HG02642 (cell line): ENCODE measurements at regions not wholly inside any gene's neighbourhood (a gene's known extent, or its start where the extent isn't known, plus 50 kb on each side); places are given as distances from the start of the nearest gene placed in this dataset.
"Not testable (repeated sequence)": the region's sequence is repeated elsewhere in the genome, so short reads cannot be mapped to it uniquely, and the experiment has no call there.

Source experiments
- ATAC-seq: cut with Tn5 transposase; IDR thresholded peaks from one replicate; pipeline ENCODE4 v1.9.1; 2021; ENCODE audit warnings: mild to moderate bottlenecking; ENCODE audit not compliant: unreplicated experiment, poor library complexity

DNA sequence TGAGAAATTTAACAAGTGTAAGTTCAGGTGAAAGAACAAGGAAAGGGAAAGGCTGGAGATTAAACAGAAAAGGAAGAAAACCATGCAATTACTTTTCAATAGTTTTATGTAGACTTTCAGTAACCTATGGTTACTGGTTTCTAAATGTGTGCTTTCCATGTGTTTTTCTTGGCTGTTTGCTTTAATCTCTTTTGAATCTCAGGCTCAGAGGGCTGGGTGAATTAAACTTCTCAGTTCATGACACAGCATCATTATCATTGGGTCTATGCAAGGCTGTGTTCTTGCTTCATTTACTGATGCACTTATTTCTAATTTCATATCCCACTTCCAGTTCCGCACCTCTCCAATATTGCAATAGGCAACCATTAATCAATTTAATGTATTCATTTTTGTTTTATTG is 266.5 kb upstream of the UGT8 start:
- ATAC-seq, result no peak

DNA sequence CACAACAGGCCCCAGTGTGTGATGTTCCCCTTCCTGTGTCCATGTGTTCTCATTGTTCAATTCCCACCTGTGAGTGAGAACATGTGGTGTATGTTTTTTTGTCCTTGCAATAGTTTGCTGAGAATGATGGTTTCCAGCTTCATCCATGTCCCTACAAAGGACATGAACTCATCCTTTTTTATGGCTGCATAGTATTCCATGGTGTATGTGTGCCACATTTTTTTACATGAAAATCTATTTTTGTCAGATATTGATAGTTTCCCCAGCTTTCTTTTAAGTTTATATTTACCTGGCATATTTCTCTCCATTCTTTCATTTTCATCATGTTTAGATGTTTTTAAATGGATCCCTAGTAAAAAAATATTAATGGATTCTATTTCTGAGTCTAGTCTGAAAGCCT is 264.2 kb upstream of the UGT8 start:
- not testable (repeated sequence) for ATAC-seq

DNA sequence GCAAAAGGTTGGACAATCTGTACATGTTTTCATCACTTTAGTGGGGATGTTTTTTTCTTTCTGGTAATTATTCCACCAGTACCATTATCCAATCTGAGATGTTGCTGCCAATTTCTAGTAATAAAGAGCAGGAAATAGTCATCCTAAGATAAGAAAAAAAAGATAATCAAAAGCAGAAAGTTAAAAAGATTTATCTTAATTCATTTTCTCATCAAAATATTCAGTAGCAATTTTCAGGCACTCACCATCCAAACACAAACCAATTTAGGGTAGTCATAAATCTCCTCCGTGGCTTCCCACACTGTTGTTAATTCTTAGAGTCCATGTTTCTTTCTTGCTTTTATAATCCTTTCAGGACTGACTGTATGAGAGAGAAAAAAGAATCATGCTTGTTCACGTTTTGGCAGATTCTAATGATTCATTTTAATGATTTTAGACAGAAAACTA is 263.7 kb upstream of the UGT8 start:
- ATAC-seq, result no peak

DNA sequence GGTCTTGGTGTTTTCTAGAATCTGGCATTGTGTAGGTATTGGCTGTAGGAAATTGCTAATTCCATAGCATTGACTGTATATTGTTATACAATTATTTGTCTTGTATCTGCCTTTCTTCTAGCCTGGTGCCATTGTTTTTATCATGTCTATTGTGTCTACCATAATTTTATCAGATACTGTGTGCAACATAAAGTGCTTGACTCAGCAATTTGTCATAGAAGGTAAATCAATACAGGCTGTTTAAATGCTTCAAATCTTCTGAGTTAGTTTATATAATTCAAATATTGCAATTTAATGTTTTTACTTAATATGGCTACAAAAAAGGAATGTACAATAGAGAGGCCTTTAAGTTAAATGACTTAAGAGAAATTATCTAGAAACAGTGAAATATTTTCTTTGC is 263.3 kb upstream of the UGT8 start:
- ATAC-seq, result no peak

DNA sequence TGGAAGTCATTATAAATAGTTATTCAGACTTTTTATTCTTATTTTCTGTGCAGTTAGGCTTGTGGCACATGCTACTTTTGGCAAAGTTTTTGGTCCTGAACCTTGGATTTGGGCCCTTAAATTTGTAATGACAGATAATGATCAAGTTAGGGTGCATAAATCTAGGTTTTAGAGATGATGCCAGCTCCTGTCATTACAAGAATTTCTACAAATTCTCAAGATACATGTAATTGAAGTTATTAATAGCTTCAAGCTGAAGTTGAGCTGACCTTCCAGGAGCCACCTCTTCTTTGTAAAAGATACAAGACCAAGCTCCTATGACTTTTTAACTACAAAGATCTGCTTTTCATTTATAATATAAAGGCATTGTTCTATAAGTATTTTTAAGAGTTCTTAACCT is 255.6 kb upstream of the UGT8 start:
- ATAC-seq, result no peak

DNA sequence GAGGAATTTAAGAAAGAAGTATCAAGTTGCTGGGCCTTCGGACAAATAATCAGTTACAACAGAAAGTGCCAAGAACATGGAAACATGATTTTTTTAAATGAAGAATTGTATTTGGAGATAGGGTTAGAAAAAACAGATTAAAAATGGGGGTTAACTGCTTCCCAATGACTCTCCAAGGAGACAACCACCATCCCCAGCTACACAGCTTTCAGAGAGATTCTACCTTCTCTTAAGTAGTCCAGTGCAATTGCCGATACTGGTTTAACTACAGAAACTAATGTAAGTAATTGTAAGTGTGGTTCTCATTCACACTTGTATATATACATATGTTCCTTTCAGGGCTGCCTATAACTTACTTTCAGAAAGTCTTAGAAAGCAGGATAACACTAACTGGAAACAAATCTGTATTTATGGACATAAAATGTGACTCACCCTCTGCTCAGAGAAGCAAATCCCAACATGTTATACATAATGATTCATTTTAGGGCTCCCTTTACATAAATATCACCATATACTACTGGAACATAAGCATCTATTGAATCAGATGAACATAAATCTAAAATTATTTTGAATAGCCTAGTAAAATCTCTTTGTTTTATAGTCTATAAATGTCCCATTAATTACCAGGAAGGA is 248.9 kb upstream of the UGT8 start:
- no peak for ATAC-seq

DNA sequence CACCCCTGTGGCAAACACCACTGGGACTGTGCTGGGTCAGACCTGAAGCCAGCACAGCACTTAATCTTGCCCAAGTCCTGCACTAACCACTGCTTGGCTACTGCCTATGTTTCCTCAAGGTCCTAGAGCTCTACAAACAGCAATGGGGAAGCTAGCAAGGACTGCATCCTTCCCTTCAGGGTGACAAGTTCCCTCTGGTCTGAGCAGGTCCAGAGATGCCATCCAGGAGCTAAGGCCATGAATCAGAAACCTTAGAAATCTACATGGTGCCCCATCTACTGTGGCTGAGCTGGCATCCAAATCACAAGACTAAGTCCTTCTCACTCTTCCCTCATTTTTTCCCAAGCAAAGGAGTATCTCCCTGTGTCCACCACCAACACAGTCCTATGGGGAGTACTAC is 239.7 kb upstream of the UGT8 start:
- no peak for ATAC-seq

DNA sequence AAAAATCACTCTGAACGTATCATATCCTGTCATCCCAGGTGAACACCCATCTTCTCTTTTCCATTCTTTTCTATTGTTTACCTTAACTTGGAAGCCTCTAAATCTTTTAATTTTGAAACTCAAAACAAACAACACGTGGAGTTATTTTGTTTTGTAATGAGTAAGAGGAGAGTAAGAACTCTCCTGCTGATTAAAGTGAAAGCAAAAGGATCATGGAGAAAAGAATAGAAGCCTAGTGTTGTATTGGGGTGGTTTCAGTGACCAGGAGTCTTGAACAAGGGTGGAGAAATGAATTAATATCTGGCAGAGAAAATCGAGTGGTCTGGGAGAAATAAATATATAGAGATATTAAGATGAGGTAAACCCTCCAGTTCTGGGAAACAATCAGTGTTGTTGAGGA is 237.4 kb upstream of the UGT8 start:
- ATAC-seq, result no peak

DNA sequence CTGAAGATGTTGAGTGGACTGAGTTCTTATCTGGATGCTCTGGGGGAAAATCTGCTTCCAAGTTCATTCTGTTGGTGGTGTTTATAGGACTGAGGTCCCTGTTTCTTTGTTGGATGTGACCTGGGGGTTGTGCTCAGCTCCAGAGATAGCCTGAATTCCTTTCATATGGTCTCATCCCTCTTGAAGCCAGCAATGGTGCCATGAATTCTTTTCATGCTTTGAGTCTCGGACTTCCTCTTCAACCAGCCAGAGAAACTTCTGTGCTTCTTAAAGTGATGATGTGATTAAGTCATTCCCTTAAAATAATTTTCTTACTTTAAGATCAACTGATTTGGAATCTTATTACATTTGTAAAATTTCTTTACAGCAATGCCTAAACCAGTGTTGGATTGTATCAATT is 233.8 kb upstream of the UGT8 start:
- ATAC-seq, result no peak

DNA sequence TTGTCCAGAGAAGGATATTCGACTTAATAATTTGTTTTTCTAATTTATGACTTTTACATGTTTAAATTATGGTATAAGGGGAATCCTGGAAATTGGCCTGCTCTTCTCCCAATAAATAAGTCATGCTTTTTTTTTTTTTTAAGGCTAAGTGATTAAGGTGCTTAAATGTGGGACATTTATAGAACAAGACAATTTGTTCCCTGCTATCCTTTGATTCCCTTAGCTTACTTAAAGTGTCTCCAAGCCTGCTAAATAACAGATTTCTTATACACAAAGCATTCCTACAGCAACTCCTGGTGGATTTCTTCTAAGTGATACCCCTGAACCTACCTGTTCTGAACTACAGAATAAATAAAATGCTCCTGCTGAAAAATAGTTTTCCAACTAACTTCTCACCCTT is 233.0 kb upstream of the UGT8 start:
- ATAC-seq, result no peak

DNA sequence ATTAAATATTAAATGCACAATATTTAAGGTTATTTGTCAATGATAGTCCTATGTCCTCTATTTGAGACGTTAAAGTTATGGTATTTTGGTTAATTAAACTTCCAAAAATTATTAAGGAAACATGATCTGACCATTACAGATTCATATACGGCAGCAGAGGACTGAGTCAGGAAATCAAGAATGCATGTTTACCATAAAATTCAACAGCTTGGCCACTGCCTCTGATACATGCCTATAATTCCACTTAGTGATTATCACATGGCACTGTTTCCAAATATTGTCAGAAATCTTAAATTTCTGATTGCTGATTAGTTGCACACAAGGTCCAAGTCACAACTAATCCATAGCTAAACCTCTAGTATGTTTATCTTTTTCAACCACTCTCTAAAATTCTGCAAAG is 232.2 kb upstream of the UGT8 start:
- no peak for ATAC-seq

DNA sequence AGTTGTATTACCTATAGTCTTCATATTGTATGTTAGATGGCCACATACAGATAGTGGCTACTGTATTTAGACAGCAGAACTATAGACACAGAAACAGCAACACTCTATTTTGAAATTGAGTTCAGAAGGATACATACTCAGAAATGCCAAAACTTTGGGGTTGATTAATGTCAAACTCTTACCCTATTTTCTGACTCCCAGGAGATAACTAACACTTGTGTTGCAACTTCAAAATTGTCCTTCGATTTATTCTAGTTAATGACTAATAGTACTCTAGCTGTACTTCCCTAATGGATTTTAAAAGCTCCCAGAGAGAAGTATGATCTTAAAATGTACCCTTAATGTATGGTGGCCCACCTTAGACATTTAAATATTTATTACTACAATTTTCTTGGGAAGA is 229.9 kb upstream of the UGT8 start:
- ATAC-seq, result no peak

DNA sequence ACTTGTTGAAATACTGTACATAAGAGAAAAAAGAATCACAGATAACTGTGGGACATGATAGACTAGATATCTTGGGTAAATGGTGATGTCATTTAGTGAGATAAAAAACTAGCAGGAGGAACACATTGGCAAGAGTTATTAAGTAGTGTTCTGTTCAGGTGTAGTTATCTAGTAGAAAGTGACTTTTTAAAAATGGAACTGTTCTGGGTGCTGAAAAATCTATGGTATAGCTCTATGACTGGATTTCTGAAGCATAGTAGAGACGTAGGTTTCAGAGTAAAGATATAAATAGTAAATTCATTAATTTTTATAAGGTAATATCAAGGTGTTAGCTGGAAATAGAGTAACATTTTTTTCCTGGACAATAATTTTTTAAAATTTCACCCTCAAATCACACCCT is 225.1 kb upstream of the UGT8 start:
- ATAC-seq, result no peak

DNA sequence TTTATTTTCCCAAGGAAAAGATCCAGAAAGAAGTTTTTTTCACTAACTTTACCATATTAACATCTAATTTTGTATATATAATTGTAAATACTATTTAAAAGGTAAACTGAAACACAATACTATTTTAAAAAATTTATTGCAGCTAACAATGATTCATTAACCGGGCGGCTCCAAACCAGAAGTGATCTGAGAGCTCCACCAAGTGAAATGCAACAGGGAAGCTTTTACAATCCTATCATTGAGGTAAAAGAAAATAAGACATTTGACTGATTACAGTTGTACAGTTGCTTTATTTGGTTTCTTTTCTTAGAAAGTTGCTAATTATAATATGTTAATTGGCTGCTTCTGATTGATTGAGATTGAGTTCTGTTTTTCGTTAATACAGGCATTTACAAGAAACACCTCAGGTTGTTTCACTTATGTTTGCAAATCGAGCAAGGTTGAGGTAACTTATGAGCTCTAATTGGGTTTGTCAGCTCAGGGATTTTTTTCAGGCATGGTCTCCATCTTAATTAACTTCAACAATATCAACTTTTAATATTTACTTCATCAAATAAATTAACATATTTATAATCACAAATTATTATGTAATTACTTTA is 220.2 kb upstream of the UGT8 start:
- ATAC-seq, result no peak

DNA sequence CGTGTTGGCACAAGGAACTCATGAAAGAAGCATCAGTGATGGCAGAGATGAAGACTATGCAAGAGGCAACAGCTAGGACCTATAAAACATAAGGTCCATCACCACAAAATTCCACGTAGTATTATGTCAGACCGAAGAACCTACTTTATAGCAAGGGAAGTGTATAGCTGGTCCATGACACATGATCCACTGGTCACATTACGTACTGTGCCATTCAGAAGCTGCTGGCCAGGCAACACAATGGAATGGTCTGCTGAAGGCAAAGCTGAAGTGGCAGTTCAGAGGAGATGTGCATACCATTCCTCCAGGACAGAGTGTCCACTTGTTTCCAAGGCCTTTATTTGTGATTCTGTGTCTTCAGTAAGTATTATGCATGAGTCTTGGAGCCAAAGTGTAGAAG is 215.5 kb upstream of the UGT8 start:
- ATAC-seq, result no peak

DNA sequence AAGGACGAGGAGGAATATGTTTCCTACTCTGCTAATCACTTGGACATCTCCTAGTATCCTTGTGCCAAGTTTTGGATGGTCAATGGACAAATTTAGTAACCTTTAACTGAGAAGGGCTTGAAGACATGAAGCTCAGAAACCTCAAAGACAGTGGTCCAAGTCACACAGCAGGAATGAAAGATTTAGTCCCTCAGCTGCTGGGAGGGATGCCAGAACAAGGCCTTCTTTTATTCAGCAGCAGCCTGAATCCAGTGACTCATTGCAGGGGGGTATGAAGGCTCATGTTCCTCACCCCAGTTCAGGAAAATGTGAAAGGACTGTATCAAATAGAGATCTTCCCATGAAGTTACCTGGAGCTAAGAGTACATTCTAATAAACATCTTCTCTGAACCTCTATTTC is 214.9 kb upstream of the UGT8 start:
- ATAC-seq, result no peak

DNA sequence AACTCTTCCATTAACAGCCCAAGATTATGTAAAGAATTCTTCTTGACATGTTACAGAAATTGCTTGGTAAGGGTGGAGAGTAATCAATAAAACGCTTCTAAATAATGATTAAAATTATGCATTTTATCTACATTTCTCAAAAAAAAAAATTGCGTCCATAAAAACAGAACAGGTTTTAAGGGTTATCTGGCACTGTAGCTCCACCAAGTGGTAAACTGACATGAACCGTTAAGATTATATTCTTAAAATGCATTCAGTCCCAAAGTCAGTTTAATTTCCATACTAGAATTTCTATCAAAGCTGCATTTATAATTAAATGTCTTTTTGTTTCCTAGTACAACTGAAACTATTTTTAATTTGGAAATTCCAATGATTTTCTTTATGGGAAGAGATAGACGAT is 214.0 kb upstream of the UGT8 start:
- no peak for ATAC-seq

DNA sequence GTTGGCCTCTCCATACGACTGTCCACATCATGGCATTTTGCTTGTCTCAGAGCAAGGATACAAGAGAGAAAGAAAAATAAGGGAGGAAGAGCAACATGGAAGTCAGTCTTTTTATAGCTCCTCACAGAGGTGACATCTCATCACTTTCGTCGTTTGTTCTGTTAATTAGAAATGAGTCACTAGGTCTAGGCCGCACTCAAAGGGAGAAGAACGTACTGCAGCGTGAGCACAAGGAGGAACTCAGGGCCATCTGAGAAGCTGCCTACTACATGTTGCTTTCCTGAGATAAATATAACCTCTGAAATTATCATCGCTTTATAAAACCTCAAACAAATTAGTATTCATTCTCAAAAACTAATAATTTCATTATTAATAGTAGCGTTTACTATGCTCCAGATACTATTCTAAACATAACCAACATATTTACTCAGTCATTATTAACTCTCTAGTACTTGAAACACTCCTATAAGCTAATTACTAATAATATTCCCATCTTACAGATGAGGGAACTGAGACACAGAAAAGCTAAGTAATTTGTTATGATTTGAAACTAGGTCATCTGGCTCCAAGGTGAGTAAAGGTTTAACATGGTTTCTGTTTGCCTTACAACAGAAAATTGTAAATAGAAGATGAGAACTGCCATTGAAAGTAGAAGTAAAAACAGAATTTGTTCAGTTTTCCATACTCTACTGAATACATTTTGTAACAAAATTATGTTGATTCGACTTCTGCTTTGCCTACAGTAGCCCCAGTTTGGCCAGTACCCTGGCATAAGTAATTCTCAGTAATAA is 213.2 kb upstream of the UGT8 start:
- no peak for ATAC-seq

DNA sequence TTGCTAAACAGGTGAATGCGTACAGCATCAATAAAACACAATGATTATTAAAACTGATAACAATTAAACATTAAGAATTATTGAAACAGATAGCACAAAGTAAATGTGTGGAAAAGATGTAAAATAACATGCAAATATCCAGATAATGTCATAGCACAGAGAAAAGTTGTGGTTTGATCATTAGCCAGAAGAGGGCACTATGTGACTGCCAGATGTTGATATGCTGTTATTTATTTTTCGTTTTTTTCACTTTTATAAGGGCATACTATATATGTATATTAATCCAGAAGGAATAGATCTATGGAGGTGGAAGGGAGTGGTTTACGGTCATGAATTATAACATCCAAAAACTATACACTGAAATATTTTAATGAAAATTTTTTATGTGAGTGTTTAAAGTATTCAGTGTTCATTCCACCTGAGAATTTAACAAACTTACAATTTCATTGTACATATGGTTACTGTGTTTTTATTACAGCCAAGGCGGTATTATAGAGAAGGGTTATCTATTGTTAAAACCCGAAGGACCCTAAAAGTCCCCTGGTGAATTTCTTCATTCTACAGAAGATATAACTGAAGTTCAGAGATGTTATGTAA is 211.9 kb upstream of the UGT8 start:
- peak; percentile 54 for ATAC-seq

DNA sequence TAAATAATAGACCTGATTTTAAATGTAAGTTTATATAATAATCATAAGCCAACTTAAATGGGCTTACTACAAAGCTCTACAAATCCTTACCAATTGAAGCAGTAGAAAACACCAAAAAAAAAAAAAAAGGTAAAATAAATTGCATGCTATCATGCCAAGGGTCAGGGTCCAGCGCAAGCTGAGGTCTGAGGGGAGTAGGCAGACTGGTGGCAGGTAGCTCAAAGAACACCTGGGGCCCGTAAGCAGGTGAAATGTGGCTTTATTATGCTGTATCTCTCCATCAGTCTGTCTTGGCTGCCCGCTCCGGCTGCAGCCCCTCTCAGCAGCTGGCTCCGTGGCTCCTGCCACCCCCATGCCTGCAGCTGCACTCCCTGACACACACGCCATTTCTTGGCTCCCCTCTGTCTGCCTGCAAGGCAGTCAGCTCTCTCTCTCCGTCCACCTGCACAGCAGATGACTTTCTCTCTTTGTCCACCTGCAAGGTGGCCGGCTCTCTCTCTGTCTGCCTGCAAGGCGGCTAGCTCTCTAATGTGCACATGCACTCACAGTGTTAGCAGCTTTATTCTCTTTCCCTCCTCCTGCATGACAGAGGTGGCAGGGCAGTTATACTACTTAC is 209.4 kb upstream of the UGT8 start:
- no peak for ATAC-seq
